Endothelial cell of umbilical vein (primary cell): ENCODE measurements at regions not wholly inside any gene's neighbourhood (a gene's known extent, or its start where the extent isn't known, plus 50 kb on each side); places are given as distances from the start of the nearest gene placed in this dataset.

Experiments
- BruUV-seq: library from RNA; stranded (reverse); fragments of 400-500 nt; replicated peaks from 2 replicates; lab custom pipeline; 2021; lab: Mats Ljungman, UMichigan
- CTCF ChIA-PET: fragments of 300-600, 350-600 bp; sonication (Branson Sonifier 250); formaldehyde crosslinking; loops from one replicate; lab custom pipeline; 2021; ENCODE audit warnings: antibody characterized with exemption, inconsistent platforms; lab: Charles Lee
- POLR2A ChIA-PET: fragments of 300-600, 350-600 bp; sonication (Branson Sonifier 250); formaldehyde crosslinking; loops from one replicate; lab custom pipeline; 2021; ENCODE audit warnings: antibody characterized with exemption, inconsistent platforms; lab: Charles Lee
- DNase-seq: peaks from one replicate; pipeline ENCODE4 v3.0.0-alpha.2; 2011; ENCODE audit warnings: low read depth, low spot score
- FAIRE-seq: peaks from 2 replicates; lab custom pipeline; 2011; peaks lifted over from hg19 to GRCh38; lab: Jason Lieb, UNC
- H2AFZ ChIP-seq: 2 replicates; pipeline ENCODE4 v1.6.0; 2012; ENCODE audit warnings: low read depth, low read length, control low read depth, inconsistent platforms
- H3K27ac ChIP-seq: 2 replicates; pipeline ENCODE4 v1.5.1; 2011; ENCODE audit warnings: low read depth, mild to moderate bottlenecking, control low read depth, low read length, moderate library complexity; ENCODE audit not compliant: insufficient read depth
- H3K27me3 ChIP-seq, 2 experiments: 2 replicates each; pipeline versions ENCODE4 v1.6.0 to v1.6.1; 2011; ENCODE audit warnings: low read length in 2 of 2, mixed read lengths in 1 of 2; ENCODE audit not compliant: control insufficient read depth in 2 of 2, insufficient read depth in 2 of 2
- H3K36me3 ChIP-seq, 2 experiments: 2 replicates in 1 of 2; 3 replicates in 1 of 2; pipeline ENCODE4 v1.5.1; 2011; ENCODE audit warnings: low read length in 2 of 2, mild to moderate bottlenecking in 1 of 2, moderate library complexity in 1 of 2; ENCODE audit not compliant: control insufficient read depth in 2 of 2, insufficient read depth in 2 of 2; ENCODE audit errors: extremely low read depth in 1 of 2
- H3K4me1 ChIP-seq: 3 replicates; pipeline ENCODE4 v1.5.1; 2011; ENCODE audit warnings: mild to moderate bottlenecking, low read length; ENCODE audit not compliant: control insufficient read depth, insufficient read depth; ENCODE audit errors: extremely low read depth
- H3K4me2 ChIP-seq: 2 replicates; pipeline ENCODE4 v1.6.1; 2011; ENCODE audit warnings: low read length, control low read depth, mixed read lengths; ENCODE audit not compliant: insufficient read depth
- H3K4me3 ChIP-seq, 3 experiments: fragments of 200-600 bp in 1 of 3; sonication (generic), shearing (Covaris generic) in 1 of 3; replicated peaks in 1 of 3; 2 replicates each; pipeline ENCODE4 v1.5.1; 2011 to 2016; ENCODE audit warnings: control low read depth in 3 of 3, low read length in 3 of 3, mild to moderate bottlenecking in 2 of 3, inconsistent platforms in 1 of 3, low read depth in 1 of 3, moderate library complexity in 1 of 3; ENCODE audit not compliant: insufficient read depth in 1 of 3
- H3K79me2 ChIP-seq: 2 replicates; pipeline ENCODE4 v1.6.0; 2012; ENCODE audit warnings: low read length, inconsistent platforms; ENCODE audit not compliant: control insufficient read depth, insufficient read depth
- H3K9ac ChIP-seq: replicated peaks from 2 replicates; pipeline ENCODE3; 2011; ENCODE audit warnings: low read length, control low read depth; ENCODE audit not compliant: insufficient read depth; ENCODE audit errors: extremely low read depth
- H3K9me1 ChIP-seq: replicated peaks from 3 replicates; pipeline ENCODE4 v1.6.0; 2011; ENCODE audit warnings: mild to moderate bottlenecking, low read length; ENCODE audit not compliant: control insufficient read depth, insufficient read depth; ENCODE audit errors: extremely low read depth
- H3K9me3 ChIP-seq: replicated peaks from 2 replicates; pipeline ENCODE4 v1.5.1; 2012; ENCODE audit warnings: low read length, inconsistent platforms; ENCODE audit not compliant: control insufficient read depth, insufficient read depth
- H4K20me1 ChIP-seq: replicated peaks from 2 replicates; pipeline ENCODE3; 2011; ENCODE audit warnings: mild to moderate bottlenecking, low read length; ENCODE audit not compliant: control insufficient read depth, insufficient read depth; ENCODE audit errors: extremely low read depth
- EZH2 ChIP-seq: IDR thresholded peaks from 2 replicates; pipeline ENCODE4 v1.6.1; 2012; ENCODE audit warnings: borderline replicate concordance, low read depth, mild to moderate bottlenecking, moderate library complexity, low read length, inconsistent platforms; ENCODE audit not compliant: severe bottlenecking
- FOS ChIP-seq: IDR thresholded peaks from 2 replicates; pipeline ENCODE4 v1.6.1; 2011; ENCODE audit warnings: mild to moderate bottlenecking, low read length, moderate library complexity, borderline replicate concordance; ENCODE audit not compliant: insufficient read depth
- GATA2 ChIP-seq: IDR thresholded peaks from 2 replicates; pipeline ENCODE4 v1.7.0; 2011; ENCODE audit warnings: low read depth, mild to moderate bottlenecking, moderate library complexity, mixed read lengths, low read length; ENCODE audit not compliant: insufficient read length, insufficient read depth
- JUN ChIP-seq: IDR thresholded peaks from 2 replicates; pipeline ENCODE4 v1.6.1; 2011; ENCODE audit warnings: borderline replicate concordance, low read depth; ENCODE audit not compliant: insufficient read length, insufficient read depth
- MAX ChIP-seq: IDR thresholded peaks from 2 replicates; pipeline ENCODE4 v1.6.1; 2011; ENCODE audit not compliant: insufficient read depth, insufficient read length
- MYC ChIP-seq: IDR thresholded peaks from one replicate; pipeline ENCODE4 v1.6.1; 2011; ENCODE audit warnings: mild to moderate bottlenecking, low read depth, low read length
- POLR2A ChIP-seq: IDR thresholded peaks from 2 replicates; pipeline ENCODE4 v1.6.1; 2012; ENCODE audit warnings: low read depth, mild to moderate bottlenecking, control low read depth, low read length
- POLR2AphosphoS5 ChIP-seq: IDR thresholded peaks from 2 replicates; pipeline ENCODE4 v1.6.1; 2012; ENCODE audit warnings: low read depth, mild to moderate bottlenecking, control low read depth, low read length, moderate library complexity; ENCODE audit not compliant: insufficient read depth
- dilution Hi-C: fragments of 300-500 bp; cut with MboI; formaldehyde crosslinking; loops from one replicate; pipeline ENCODE4 v1.15.0; 2019; ENCODE audit warnings: low sequenced_read_pairs; ENCODE audit not compliant: extremely low pct_ligation_motif_present
- intact Hi-C: fragments of 100-400 bp; cut with micrococcal nuclease; formaldehyde crosslinking; loops from one replicate; pipeline ENCODE4 v1.10.0; 2022
- TF ChIP-seq, protein P1 (sequence below), 2 donors: IDR thresholded peaks; 1 replicate in 1 of 2; 2 replicates in 1 of 2; pipeline ENCODE4 v1.5.1; 2011; ENCODE audit warnings: low read length in 2 of 2, mild to moderate bottlenecking in 2 of 2, moderate library complexity in 2 of 2, control low read depth in 1 of 2, inconsistent platforms in 1 of 2, low read depth in 1 of 2; ENCODE audit not compliant: insufficient read depth in 1 of 2; ENCODE audit errors: extremely low read depth in 1 of 2

- no peak overlapping the region for H3K4me3 ChIP-seq
- intact Hi-C loops, result no loop called here
- no peak overlapping the region for H3K9ac ChIP-seq
- ChIA-PET POLR2A (no interaction called here), CTCF (interaction anchor here (1.0 kb wide), 1 partner anchor 17 kb away, joined by 4 read pairs; no protein-coding TSS in a partner anchor)
- H2AFZ ChIP-seq, result no peak overlapping the region
- H3K36me3 ChIP-seq, result no peaks in the 10 kb centered on the region
- FAIRE-seq (no peak), DNase-seq (no peak)
- H4K20me1 ChIP-seq, result no peaks in the 10 kb centered on the region
- no peaks in the 10 kb centered on the region for H3K4me1 ChIP-seq
- no peaks in the 10 kb centered on the region for H3K27me3 ChIP-seq
- no peak overlapping the region for H3K27ac ChIP-seq
- H3K9me3 ChIP-seq, result no peaks in the 10 kb centered on the region
- TF ChIP-seq FOS (no peak), JUN (no peak), EZH2 (no peak), POLR2AphosphoS5 (no peak), GATA2 (no peak), MAX (no peak), MYC (no peak), POLR2A (no peak)
- TF ChIP-seq, protein P1, sequence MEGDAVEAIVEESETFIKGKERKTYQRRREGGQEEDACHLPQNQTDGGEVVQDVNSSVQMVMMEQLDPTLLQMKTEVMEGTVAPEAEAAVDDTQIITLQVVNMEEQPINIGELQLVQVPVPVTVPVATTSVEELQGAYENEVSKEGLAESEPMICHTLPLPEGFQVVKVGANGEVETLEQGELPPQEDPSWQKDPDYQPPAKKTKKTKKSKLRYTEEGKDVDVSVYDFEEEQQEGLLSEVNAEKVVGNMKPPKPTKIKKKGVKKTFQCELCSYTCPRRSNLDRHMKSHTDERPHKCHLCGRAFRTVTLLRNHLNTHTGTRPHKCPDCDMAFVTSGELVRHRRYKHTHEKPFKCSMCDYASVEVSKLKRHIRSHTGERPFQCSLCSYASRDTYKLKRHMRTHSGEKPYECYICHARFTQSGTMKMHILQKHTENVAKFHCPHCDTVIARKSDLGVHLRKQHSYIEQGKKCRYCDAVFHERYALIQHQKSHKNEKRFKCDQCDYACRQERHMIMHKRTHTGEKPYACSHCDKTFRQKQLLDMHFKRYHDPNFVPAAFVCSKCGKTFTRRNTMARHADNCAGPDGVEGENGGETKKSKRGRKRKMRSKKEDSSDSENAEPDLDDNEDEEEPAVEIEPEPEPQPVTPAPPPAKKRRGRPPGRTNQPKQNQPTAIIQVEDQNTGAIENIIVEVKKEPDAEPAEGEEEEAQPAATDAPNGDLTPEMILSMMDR (IDR thresholded peaks at IDR 0.05; ENCODE audit: extremely low read depth in 1 of 2, insufficient read depth in 1 of 2, low read depth in 1 of 2, low read length in 2 of 2), result no peak
- BruUV-seq, result no TSS peak
- H3K79me2 ChIP-seq, result no peaks in the 10 kb centered on the region
- dilution Hi-C loops, result no loop called here
- no peak overlapping the region for H3K4me2 ChIP-seq
- no peaks in the 10 kb centered on the region for H3K9me1 ChIP-seq
Observed at GRCh38 chr6:80622641-80623040, 516.2 kb downstream of the BCKDHB start.
